ENCODE measurements at regions not wholly inside any gene's neighbourhood (a gene's known extent, or its start where the extent isn't known, plus 50 kb on each side); places are given as distances from the start of the nearest gene placed in this dataset.
"Not testable (repeated sequence)": the region's sequence is repeated elsewhere in the genome, so short reads cannot be mapped to it uniquely, and the experiment has no call there.

DNA sequence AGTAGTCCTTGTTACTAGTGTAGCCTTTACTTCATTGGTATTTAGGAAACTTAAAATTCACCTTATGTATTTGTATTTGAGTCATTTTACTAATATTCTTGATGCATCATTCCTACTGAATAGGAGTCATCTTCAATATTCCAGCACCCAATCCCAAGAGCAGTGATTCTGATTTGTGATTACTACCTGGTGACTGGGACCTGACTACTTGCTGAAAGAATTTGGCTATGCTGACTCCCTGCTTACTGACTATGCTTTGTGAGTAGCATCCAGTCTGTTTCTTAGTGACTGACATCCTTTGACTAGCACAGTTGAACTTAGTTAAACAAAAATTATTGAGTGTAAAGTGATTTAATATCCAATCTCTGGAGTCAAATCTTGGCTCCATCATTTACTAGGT lies 129.9 kb upstream of the NEGR1 start:
- ATAC-seq (no peak), DNase-seq (no peak)

- no peak for ATAC-seq
- no peak for DNase-seq
Measured at GRCh38 chr1:72399807-72400206, 117.5 kb upstream of the NEGR1 start.

DNA sequence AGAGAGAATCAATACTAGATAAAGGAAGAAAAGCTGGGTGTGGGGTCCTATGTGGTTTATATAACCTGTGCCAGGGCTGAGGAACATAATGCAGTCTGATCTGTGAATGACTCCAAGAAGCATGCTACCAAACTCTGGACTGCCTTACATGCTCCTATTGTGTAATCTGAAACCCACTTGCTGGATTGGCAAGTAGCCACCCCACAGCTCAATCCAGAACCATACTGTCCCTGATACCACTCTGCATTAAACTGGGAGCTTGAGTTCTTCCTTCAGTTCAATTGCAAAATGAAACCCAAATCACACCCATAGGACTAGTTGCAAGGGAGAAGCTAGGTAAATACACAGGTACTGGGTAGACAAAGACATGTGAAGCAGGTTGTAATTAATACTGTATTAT lies 115.4 kb upstream of the NEGR1 start:
- no peak for DNase-seq

DNA sequence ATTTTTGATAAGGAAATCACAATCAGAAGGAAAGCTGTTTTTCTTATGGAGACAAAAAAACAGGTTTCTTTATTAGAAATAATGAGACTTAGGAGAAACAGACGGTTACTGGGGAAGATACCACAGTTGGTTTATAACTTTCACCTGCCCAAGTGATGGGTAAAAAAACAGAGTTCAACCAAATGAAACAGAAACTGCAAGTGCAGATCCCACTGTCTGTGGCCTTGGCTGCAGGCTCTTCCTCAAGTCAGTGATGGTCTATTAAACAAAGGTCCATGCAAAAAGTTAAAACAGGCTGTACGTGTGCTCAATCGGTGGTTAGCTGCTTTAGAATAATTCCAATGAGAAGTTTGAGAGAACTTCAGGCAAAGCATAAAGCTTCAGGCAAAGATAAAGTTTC lies 112.1 kb upstream of the NEGR1 start:
- no peak for ATAC-seq

More for the DNA sequence above, 115.4 kb upstream of the NEGR1 start:
- ATAC-seq: no peak

GRCh38 chr1:72379072-72379471 lies 96.7 kb upstream of the NEGR1 start:
- ATAC-seq (no peak), DNase-seq (no peak)

More for the DNA sequence above, 112.1 kb upstream of the NEGR1 start:
- DNase-seq: no peak

DNA sequence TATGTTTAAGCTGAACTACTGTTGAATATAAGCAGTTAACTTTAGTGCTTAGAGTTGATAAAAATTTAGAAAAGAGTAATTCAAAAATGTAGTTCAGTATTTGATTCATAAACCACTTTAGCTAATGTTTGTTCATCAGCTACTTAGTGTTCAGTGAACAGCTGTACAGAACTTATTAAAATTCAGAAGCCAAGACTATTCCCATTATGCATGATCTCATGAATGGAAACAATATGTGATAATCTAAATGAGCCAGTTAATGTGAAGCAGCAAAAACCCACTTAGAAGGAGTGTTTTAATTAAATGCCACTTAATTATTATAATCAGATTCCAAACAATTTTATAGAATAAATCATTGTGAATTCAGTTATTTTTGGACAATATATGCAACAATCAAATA lies 92.9 kb upstream of the NEGR1 start:
- no peak for DNase-seq
- no peak for ATAC-seq

- DNase-seq (no peak), ATAC-seq (peak; percentile 9)
Measured at GRCh38 chr1:72371259-72372035, 89.1 kb upstream of the NEGR1 start.

DNA sequence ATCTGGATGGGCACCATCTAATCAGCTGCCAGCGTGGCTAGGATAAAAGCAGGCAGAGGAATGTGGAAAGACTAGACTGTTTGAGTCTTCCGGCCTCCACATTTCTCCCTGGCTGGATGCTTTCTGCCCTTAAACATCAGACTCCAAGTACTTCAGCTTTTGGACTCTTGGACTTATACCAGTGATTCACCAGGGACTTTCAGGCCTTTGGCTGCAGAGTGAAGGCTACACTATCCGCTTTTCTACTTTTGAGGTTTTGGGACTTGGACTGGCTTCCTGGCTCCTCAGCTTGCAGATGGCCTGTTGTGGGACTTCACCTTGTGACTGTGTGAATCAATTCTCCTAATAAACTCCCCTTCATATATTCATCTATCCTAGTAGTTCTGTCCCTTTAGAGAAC lies 88.5 kb upstream of the NEGR1 start:
- not testable (repeated sequence) for ATAC-seq, DNase-seq

DNA sequence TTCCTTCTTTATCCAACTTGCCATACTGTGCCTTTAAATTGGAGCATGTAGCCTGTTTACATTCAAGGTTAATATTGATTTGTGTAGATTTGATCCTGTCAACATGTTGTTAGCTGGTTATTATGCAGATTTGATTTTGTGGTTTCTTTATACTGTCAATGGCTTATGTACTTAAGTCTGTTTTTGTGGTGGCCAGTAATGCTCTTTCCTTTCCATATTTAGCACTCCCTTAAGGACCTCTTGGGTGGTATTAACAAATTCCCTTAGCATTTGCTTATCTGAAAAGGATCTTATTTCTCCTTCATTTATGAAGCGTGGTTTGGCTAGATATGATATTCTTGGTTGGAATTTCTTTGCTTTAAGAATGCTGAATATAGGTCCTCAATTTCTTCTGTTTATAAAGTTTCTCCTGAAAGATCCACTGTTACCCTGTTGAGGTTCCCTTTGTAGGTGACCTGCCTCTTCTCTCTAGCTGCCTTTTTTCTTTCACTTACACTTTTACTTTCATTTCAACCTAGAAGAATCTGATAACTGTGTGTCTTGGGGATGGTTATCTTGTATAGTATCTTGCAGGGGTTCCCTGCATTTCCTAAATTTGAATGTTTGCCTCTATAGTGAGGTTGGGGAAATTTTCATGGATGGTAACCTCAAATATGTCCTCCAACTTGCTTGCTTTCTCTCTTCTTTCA lies 86.9 kb upstream of the NEGR1 start:
- ATAC-seq (no peak), DNase-seq (no peak)

- no peak for ATAC-seq
- DNase-seq: no peak
Measured at GRCh38 chr1:72366466-72366865, 84.1 kb upstream of the NEGR1 start.

GRCh38 chr1:72365693-72366092 lies 83.4 kb upstream of the NEGR1 start:
- ATAC-seq (no peak), DNase-seq (no peak)

DNA sequence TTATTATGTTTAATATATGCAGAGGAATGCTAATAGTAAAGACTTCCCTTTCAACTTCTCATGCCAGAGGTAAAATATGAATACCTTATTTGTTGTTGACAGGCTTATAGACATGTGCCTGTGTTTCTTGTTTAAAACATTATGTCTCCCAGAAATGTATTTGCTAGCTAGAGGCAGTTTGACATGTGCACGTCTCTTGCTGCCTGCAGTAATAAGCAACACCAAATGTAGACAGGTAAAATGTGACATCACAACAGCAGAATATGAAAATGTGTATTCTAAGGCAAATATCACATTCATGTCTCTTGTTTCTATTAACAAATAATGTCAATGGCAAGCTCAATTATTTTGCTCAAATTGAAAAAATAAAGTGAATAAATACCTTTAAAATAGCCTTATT lies 80.2 kb upstream of the NEGR1 start:
- DNase-seq (no peak), ATAC-seq (no peak)

DNA sequence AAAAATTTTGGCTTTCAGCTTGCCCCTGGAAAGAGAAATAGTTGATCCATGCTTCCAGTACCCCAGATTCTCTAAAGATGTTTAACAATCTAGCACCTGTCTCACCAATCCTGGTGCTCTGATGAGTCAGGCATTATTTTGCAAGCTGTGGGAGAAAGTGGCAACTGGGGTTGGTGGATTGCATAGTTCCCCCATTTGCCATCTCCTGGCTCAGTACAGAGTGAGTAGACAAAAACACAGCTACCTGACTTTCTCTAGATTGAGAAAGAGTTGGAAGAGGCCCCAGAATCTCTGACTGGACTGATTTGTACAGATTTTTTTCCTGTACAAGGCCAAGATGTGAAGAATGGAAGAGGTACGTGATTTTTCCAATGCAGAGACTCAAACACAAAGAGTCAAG lies 75.1 kb upstream of the NEGR1 start:
- ATAC-seq (no peak), DNase-seq (no peak)

DNA sequence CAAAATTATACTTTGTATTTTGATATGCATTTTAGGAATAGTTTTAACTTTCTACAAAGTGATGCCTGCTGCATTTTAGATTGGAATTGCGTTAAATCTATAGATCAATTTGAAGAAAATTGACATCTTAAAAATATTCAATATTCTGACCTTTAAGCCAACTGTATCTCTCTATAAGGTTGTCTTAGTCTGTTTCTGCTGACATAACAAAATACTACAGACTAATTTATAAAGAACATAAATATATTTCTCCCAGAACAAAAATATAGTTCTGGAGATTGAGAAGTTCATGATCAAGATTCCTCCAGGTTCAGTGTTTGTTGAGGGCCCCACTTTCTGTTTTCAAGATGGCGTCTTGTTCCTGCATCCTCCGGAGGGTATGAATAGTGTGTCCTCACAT lies 73.6 kb upstream of the NEGR1 start:
- ATAC-seq (no peak), DNase-seq (no peak)

GRCh38 chr1:72341661-72342060 lies 59.3 kb upstream of the NEGR1 start:
- DNase-seq (no peak), ATAC-seq (no peak)

- DNase-seq: no peak
- no peak for ATAC-seq
Measured at GRCh38 chr1:72336776-72337175, 54.4 kb upstream of the NEGR1 start.

All from stimulated activated naive CD8-positive, alpha-beta T cell treated with anti-CD3 and anti-CD28 coated beads, Interleukin-15, Interleukin-2, amounts not matched to agents 100 U/mL and 50 U/mL, for 24 hours (primary cell).